Stimulated activated CD4-positive, alpha-beta T cell treated with anti-CD3 and anti-CD28 coated beads, Interleukin-1b, Interleukin-23, amount 100 ng/mL, for 1 hour (primary cell): ENCODE measurements at regions not wholly inside any gene's neighbourhood (a gene's known extent, or its start where the extent isn't known, plus 50 kb on each side); places are given as distances from the start of the nearest gene placed in this dataset.
"Not testable (repeated sequence)": the region's sequence is repeated elsewhere in the genome, so short reads cannot be mapped to it uniquely, and the experiment has no call there.

Experiments
- DNase-seq, 2 donors: peaks; one replicate each; pipeline ENCODE4 v3.0.0-alpha.2; 2020; ENCODE audit warnings: low read depth in 2 of 2

- no peak for DNase-seq
Measured at GRCh38 chr3:6264036-6264435, 596.9 kb upstream of the GRM7 start.

GRCh38 chr3:6264906-6265305 is 596.0 kb upstream of the GRM7 start:
- no peak for DNase-seq

- no peak for DNase-seq
Measured at GRCh38 chr3:6266135-6266534, 594.8 kb upstream of the GRM7 start.

- DNase-seq = no peak
Measured at GRCh38 chr3:6273878-6274277, 587.0 kb upstream of the GRM7 start.

- DNase-seq = no peak
Measured at GRCh38 chr3:6281662-6282061, 579.3 kb upstream of the GRM7 start.

GRCh38 chr3:6282918-6283317 is 578.0 kb upstream of the GRM7 start:
- DNase-seq = no peak

- DNase-seq = no peak
Measured at GRCh38 chr3:6287088-6287875, 573.6 kb upstream of the GRM7 start.

GRCh38 chr3:6301626-6302025 is 559.3 kb upstream of the GRM7 start:
- no peak for DNase-seq

GRCh38 chr3:6315906-6316305 is 545.0 kb upstream of the GRM7 start:
- DNase-seq = no peak

GRCh38 chr3:6321999-6322398 is 538.9 kb upstream of the GRM7 start:
- no peak for DNase-seq

GRCh38 chr3:6326771-6327170 is 534.1 kb upstream of the GRM7 start:
- no peak for DNase-seq

- not testable (repeated sequence) for DNase-seq
Measured at GRCh38 chr3:6340980-6341325, 520.0 kb upstream of the GRM7 start.

GRCh38 chr3:6351752-6352151 is 509.2 kb upstream of the GRM7 start:
- no peak for DNase-seq

GRCh38 chr3:6354653-6355052 is 506.3 kb upstream of the GRM7 start:
- DNase-seq = no peak

GRCh38 chr3:6362406-6362805 is 498.5 kb upstream of the GRM7 start:
- no peak for DNase-seq

- DNase-seq = no peak
Measured at GRCh38 chr3:6367171-6367570, 493.7 kb upstream of the GRM7 start.

GRCh38 chr3:6392123-6392522 is 468.8 kb upstream of the GRM7 start:
- no peak for DNase-seq

- DNase-seq = no peak
Measured at GRCh38 chr3:6394944-6395343, 466.0 kb upstream of the GRM7 start.

- no peak for DNase-seq
Measured at GRCh38 chr3:6396631-6397030, 464.3 kb upstream of the GRM7 start.

GRCh38 chr3:6402666-6403065 is 458.2 kb upstream of the GRM7 start:
- DNase-seq = not testable (repeated sequence)

GRCh38 chr3:6406923-6407322 is 454.0 kb upstream of the GRM7 start:
- DNase-seq = not testable (repeated sequence)

GRCh38 chr3:6416049-6416661 is 444.8 kb upstream of the GRM7 start:
- DNase-seq = no peak

- DNase-seq = no peak
Measured at GRCh38 chr3:6417174-6417573, 443.7 kb upstream of the GRM7 start.

- no peak for DNase-seq
Measured at GRCh38 chr3:6418485-6418884, 442.4 kb upstream of the GRM7 start.
